Prostate gland (tissue), 2 donors: ENCODE measurements at regions not wholly inside any gene's neighbourhood (a gene's known extent, or its start where the extent isn't known, plus 50 kb on each side); places are given as distances from the start of the nearest gene placed in this dataset.

Experiments
- POLR2A ChIP-seq: fragments of 450-650 bp; IDR thresholded peaks from one replicate; pipeline ENCODE4 v1.6.1; 2016; ENCODE audit warnings: antibody characterized with exemption, mild to moderate bottlenecking
- POLR2AphosphoS5 ChIP-seq: sonication (generic); formaldehyde crosslinking; IDR thresholded peaks from one replicate; pipeline ENCODE4 v1.6.1; 2017; ENCODE audit warnings: antibody characterized with exemption
- TF ChIP-seq, protein P1 (sequence below), 4 experiments: fragments of 200-600 bp in 2 of 4; fragments of 450-650 bp in 2 of 4; sonication (generic) in 2 of 4; IDR thresholded peaks; 1 replicate in 3 of 4; 2 replicates in 1 of 4; pipeline ENCODE4 v1.5.1; 2016 to 2019; ENCODE audit warnings: antibody characterized with exemption in 4 of 4, mild to moderate bottlenecking in 2 of 4, moderate library complexity in 2 of 4

DNA sequence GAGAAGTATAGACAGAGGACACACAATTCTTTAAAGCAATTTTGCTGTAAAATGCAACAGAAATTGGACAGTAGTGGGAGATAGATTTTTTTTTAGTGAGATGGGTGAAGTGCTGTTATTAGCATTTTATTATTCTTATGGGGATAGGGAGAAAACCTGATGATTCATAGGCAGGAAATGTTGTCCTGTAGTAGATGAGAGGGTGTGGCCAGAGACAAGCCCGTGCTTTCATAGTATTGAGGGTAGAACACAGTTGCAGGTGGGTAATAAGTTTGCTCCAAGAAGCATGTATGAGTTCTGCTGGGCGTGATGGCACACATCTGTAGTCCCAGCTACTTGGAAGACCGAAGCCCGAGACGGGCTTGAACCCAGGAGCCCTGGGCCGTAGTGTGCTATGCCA lies 128.3 kb upstream of the ARHGAP28 start:
- TF ChIP-seq POLR2A (no peak), POLR2AphosphoS5 (no peak)
- TF ChIP-seq, protein P1, sequence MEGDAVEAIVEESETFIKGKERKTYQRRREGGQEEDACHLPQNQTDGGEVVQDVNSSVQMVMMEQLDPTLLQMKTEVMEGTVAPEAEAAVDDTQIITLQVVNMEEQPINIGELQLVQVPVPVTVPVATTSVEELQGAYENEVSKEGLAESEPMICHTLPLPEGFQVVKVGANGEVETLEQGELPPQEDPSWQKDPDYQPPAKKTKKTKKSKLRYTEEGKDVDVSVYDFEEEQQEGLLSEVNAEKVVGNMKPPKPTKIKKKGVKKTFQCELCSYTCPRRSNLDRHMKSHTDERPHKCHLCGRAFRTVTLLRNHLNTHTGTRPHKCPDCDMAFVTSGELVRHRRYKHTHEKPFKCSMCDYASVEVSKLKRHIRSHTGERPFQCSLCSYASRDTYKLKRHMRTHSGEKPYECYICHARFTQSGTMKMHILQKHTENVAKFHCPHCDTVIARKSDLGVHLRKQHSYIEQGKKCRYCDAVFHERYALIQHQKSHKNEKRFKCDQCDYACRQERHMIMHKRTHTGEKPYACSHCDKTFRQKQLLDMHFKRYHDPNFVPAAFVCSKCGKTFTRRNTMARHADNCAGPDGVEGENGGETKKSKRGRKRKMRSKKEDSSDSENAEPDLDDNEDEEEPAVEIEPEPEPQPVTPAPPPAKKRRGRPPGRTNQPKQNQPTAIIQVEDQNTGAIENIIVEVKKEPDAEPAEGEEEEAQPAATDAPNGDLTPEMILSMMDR (IDR thresholded peaks at IDR 0.05), result no peak
